IMR-90 (cell line): ENCODE measurements at regions not wholly inside any gene's neighbourhood (a gene's known extent, or its start where the extent isn't known, plus 50 kb on each side); places are given as distances from the start of the nearest gene placed in this dataset.

Experiments
- ATAC-seq: fragments of 200-7000 bp; cut with Tn5 transposase; 2 replicates; pipeline ENCODE4 v1.9.1; 2020; ENCODE audit warnings: low read depth, mild to moderate bottlenecking, moderate library complexity
- BruUV-seq: library from RNA; stranded (reverse); fragments of 400-500 nt; replicated peaks from 2 replicates; lab custom pipeline; 2021; lab: Mats Ljungman, UMichigan
- CTCF ChIA-PET: fragments of 300-600 bp; formaldehyde crosslinking; extraction: SDS; loops from one replicate; lab custom pipeline; 2021; ENCODE audit warnings: antibody characterized with exemption; lab: Yijun Ruan, JAX
- POLR2A ChIA-PET: fragments of 300-600 bp; sonication (Branson Sonifier 250); formaldehyde crosslinking; loops from one replicate; lab custom pipeline; 2022; ENCODE audit warnings: antibody characterized with exemption; ENCODE audit not compliant: unreplicated experiment; lab: Charles Lee
- DNase-seq: peaks from one replicate; pipeline ENCODE4 v3.0.0; 2013
- H2AFZ ChIP-seq: replicated peaks from 2 replicates; pipeline ENCODE3; 2013; ENCODE audit warnings: low read length, mild to moderate bottlenecking; ENCODE audit not compliant: poor library complexity
- H2AK5ac ChIP-seq: 2 replicates; pipeline ENCODE4 v1.6.1; 2013; ENCODE audit warnings: low read depth, low read length, inconsistent platforms
- H2AK9ac ChIP-seq: replicated peaks from 2 replicates; pipeline ENCODE3; 2013; ENCODE audit warnings: mild to moderate bottlenecking, low read depth, low read length, moderate library complexity; ENCODE audit not compliant: poor library complexity
- H2BK120ac ChIP-seq: 2 replicates; pipeline ENCODE4 v1.6.1; 2013; ENCODE audit warnings: low read depth, low read length, inconsistent platforms
- H2BK15ac ChIP-seq: 3 replicates; pipeline ENCODE4 v1.6.1; 2013; ENCODE audit warnings: low read depth, low read length, inconsistent platforms
- H2BK20ac ChIP-seq: 2 replicates; pipeline ENCODE4 v1.6.1; 2013; ENCODE audit warnings: low read depth, mild to moderate bottlenecking, inconsistent platforms, low read length, moderate library complexity
- H2BK5ac ChIP-seq: 2 replicates; pipeline ENCODE4 v1.6.1; 2013; ENCODE audit warnings: mild to moderate bottlenecking, low read depth, low read length, inconsistent platforms; ENCODE audit not compliant: poor library complexity, severe bottlenecking
- H3K14ac ChIP-seq: replicated peaks from 2 replicates; pipeline ENCODE4 v1.6.1; 2013; ENCODE audit warnings: low read depth, low read length, inconsistent platforms
- H3K18ac ChIP-seq: 2 replicates; pipeline ENCODE4 v1.6.1; 2013; ENCODE audit warnings: low read depth, low read length, control low read depth
- H3K23ac ChIP-seq: 2 replicates; pipeline ENCODE4 v1.6.1; 2013; ENCODE audit warnings: low read depth, low read length, inconsistent platforms
- H3K27ac ChIP-seq: 2 replicates; pipeline ENCODE4 v1.5.1; 2013; ENCODE audit warnings: mild to moderate bottlenecking, control low read depth, low read length; ENCODE audit not compliant: insufficient read depth
- H3K27me3 ChIP-seq: 2 replicates; pipeline ENCODE4 v1.6.1; 2013; ENCODE audit warnings: low read length; ENCODE audit not compliant: control insufficient read depth, insufficient read depth
- H3K36me3 ChIP-seq: 2 replicates; pipeline ENCODE4 v1.6.1; 2013; ENCODE audit warnings: low read length, mixed read lengths; ENCODE audit not compliant: control insufficient read depth, insufficient read depth
- H3K4ac ChIP-seq: 2 replicates; pipeline ENCODE4 v1.6.1; 2013; ENCODE audit warnings: low read depth, low read length, inconsistent platforms
- H3K4me1 ChIP-seq: 2 replicates; pipeline ENCODE4 v1.6.1; 2013; ENCODE audit warnings: low read length, mixed read lengths; ENCODE audit not compliant: control insufficient read depth, insufficient read depth
- H3K4me2 ChIP-seq: 2 replicates; pipeline ENCODE4 v1.6.1; 2013; ENCODE audit warnings: low read depth, mild to moderate bottlenecking, control low read depth, low read length, moderate library complexity
- H3K4me3 ChIP-seq: 2 replicates; pipeline ENCODE4 v1.5.1; 2013; ENCODE audit warnings: low read depth, mild to moderate bottlenecking, control low read depth, low read length, moderate library complexity; ENCODE audit not compliant: insufficient read depth
- H3K56ac ChIP-seq: 2 replicates; pipeline ENCODE4 v1.6.1; 2013; ENCODE audit warnings: low read length, inconsistent platforms; ENCODE audit not compliant: insufficient read depth; ENCODE audit errors: extremely low read depth
- H3K79me1 ChIP-seq, 2 experiments: 2 replicates each; pipeline ENCODE4 v1.6.1; 2013; ENCODE audit warnings: low read length in 2 of 2, inconsistent platforms in 1 of 2, low read depth in 1 of 2
- H3K9ac ChIP-seq: 2 replicates; pipeline ENCODE4 v1.6.1; 2013; ENCODE audit warnings: low read depth, low read length, control low read depth
- H3K9me1 ChIP-seq: 2 replicates; pipeline ENCODE4 v1.6.1; 2013; ENCODE audit warnings: low read length, inconsistent platforms; ENCODE audit not compliant: insufficient read depth
- H3K9me3 ChIP-seq: 2 replicates; pipeline ENCODE4 v1.6.1; 2013; ENCODE audit warnings: low read length; ENCODE audit not compliant: control insufficient read depth, insufficient read depth
- H4K20me1 ChIP-seq: 2 replicates; pipeline ENCODE4 v1.6.1; 2013; ENCODE audit warnings: low read length, inconsistent platforms; ENCODE audit not compliant: insufficient read depth
- H4K5ac ChIP-seq: 2 replicates; pipeline ENCODE4 v1.6.1; 2013; ENCODE audit warnings: mild to moderate bottlenecking, low read depth, low read length, control low read depth
- H4K8ac ChIP-seq, 2 experiments: 2 replicates each; pipeline ENCODE4 v1.6.1; 2013; ENCODE audit warnings: low read depth in 2 of 2, low read length in 2 of 2, control low read depth in 1 of 2, inconsistent platforms in 1 of 2
- H4K91ac ChIP-seq: 2 replicates; pipeline ENCODE4 v1.6.1; 2013; ENCODE audit warnings: low read depth, low read length, inconsistent platforms; ENCODE audit not compliant: insufficient read depth
- MAZ ChIP-seq: IDR thresholded peaks from 2 replicates; pipeline ENCODE4 v1.6.1; 2012; ENCODE audit warnings: low read depth, mild to moderate bottlenecking, low read length, improper control_type of control experiment, moderate library complexity, borderline replicate concordance
- RAD21 ChIP-seq: IDR thresholded peaks from 2 replicates; pipeline ENCODE4 v1.6.1; 2012; ENCODE audit warnings: low read length, improper control_type of control experiment
- SMC3 ChIP-seq: fragments of 150-350 bp; IDR thresholded peaks from 2 replicates; pipeline ENCODE4 v1.6.1; 2016; ENCODE audit warnings: low read depth, mild to moderate bottlenecking, antibody characterized with exemption, low read length, moderate library complexity
- USF2 ChIP-seq: fragments of 150-350 bp; IDR thresholded peaks from 2 replicates; pipeline ENCODE4 v1.6.1; 2017; ENCODE audit warnings: mild to moderate bottlenecking, antibody characterized with exemption, low read length, low read depth
- WGBS, 2 experiments: methylation state at CpG; one replicate each; pipeline versions ENCODE4 v1.1.5 to v1.1.7; 2013; ENCODE audit warnings: missing lambda C conversion rate in 2 of 2; ENCODE audit not compliant: insufficient read length in 1 of 2; ENCODE audit errors: extremely low coverage in 2 of 2; 5-methylcytosine and 5-hydroxymethylcytosine counted together
- dilution Hi-C: fragments of 300-500 bp; cut with HindIII; formaldehyde crosslinking; loops from one replicate; pipeline ENCODE4 v1.14.3; 2018; ENCODE audit warnings: low sequenced_read_pairs; ENCODE audit not compliant: unreplicated experiment
- in situ Hi-C: fragments of 300-500 bp; cut with MboI; formaldehyde crosslinking; loops from 3 replicates; pipeline ENCODE4 v1.14.3; 2019; ENCODE audit warnings: low sequenced_read_pairs, inconsistent platforms, mixed read lengths
- intact Hi-C: fragments of 100-400 bp; cut with micrococcal nuclease; formaldehyde crosslinking; loops from 2 replicates; pipeline ENCODE4 v1.10.0; 2022

- no peaks in the 10 kb centered on the region for H3K9me3 ChIP-seq
- 71% methylated on average over 1 of the region's 1 CpG; no CpG with 5 or more reads in 1 of the 2 experiments for WGBS, 2 experiments
- H4K5ac ChIP-seq = no peak overlapping the region
- no peak overlapping the region for H4K8ac ChIP-seq
- no peak overlapping the region for H2AK5ac ChIP-seq
- no peak overlapping the region for H3K4ac ChIP-seq
- no peak overlapping the region for H4K91ac ChIP-seq
- no peaks in the 10 kb centered on the region for H3K79me1 ChIP-seq
- intact Hi-C loops (no loop called here), in situ Hi-C loops (no loop called here), dilution Hi-C loops (no loop called here)
- no peak for ATAC-seq
- H3K4me3 ChIP-seq = no peak overlapping the region
- TF ChIP-seq RAD21 = no peak
- TF ChIP-seq MAZ = no peak
- TF ChIP-seq USF2 = no peak
- no peak for TF ChIP-seq SMC3
- H2AK9ac ChIP-seq = no peak overlapping the region
- H2AFZ ChIP-seq = no peak overlapping the region
- DNase-seq = no peak
- ChIA-PET CTCF (no interaction called here), POLR2A (no interaction called here)
- BruUV-seq = no TSS peak
- H3K9ac ChIP-seq = no peak overlapping the region
- H2BK120ac ChIP-seq = no peak overlapping the region
- H3K56ac ChIP-seq = no peak overlapping the region
- H3K4me2 ChIP-seq = no peak overlapping the region
- H4K20me1 ChIP-seq = no peaks in the 10 kb centered on the region
- H3K27ac ChIP-seq = no peak overlapping the region
- H2BK15ac ChIP-seq = no peak overlapping the region
- no peaks in the 10 kb centered on the region for H3K36me3 ChIP-seq
- H3K23ac ChIP-seq = no peak overlapping the region
- H3K14ac ChIP-seq = no peak overlapping the region
- H3K4me1 ChIP-seq = no peaks in the 10 kb centered on the region
- no peaks in the 10 kb centered on the region for H3K9me1 ChIP-seq
- no peak overlapping the region for H3K18ac ChIP-seq
- H2BK20ac ChIP-seq = no peak overlapping the region
- H2BK5ac ChIP-seq = no peak overlapping the region
- H3K27me3 ChIP-seq = no peaks in the 10 kb centered on the region; the same call in 1 of the 2 replicates
Measured at GRCh38 chr1:229782469-229782868, 156.4 kb downstream of the URB2 start.
